AML-193 (cell line): ENCODE measurements at regions not wholly inside any gene's neighbourhood (a gene's known extent, or its start where the extent isn't known, plus 50 kb on each side); places are given as distances from the start of the nearest gene placed in this dataset.
"Not testable (repeated sequence)": the region's sequence is repeated elsewhere in the genome, so short reads cannot be mapped to it uniquely, and the experiment has no call there.

Experiments
- DNase-seq, 2 experiments: peaks; one replicate each; lab custom pipeline; 2025; lab: John Stamatoyannopoulos, UW

DNA sequence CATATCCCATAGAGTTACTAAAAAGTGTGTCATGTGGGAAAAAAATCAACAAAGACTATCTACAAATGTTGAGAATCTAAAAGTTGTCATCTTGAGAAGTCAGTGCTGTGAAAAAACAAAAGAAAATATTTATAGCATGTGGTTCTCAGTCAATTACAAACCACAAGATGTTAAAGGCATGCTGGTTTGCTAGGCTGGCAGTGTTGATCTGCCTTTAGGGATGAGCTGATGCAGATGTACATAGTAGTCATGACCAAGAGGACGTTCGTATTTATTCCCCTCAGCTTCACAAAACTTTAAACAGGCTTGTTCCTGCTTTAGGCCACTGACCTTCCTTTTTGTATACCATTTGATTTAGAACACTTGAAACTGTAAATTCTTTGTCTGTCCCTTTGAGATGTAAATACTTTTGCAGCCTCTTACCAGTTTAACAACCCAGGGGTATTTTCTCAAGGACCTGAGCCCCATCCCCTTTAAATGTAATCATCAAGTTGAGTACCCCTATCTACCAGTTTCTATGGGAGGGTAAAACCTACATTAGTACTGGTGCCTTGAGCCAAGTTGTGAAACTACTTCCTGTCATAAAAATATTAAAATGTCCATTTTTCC, 446.6 kb downstream of the KCNJ18 start:
- no peak for DNase-seq

DNA sequence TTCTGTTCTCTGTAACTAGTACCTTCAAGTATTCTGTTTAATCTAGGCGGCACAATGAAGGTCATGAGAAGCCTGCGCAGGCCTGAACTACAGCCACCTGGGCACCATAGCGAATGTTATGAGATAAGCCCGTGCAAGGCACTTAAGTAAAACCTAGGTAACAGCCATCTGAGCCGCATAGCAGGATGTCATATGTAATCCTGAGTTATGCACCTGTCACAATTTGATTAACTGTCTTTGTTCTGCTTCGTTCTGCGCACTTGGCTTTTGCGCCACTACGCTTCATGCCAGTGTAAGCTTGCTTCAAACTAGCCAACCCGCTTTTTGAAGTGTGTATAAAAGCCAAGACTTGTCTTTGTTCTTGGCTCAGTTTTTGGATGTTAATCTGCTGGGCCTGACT, 449.8 kb downstream of the KCNJ18 start:
- DNase-seq = no peak

DNA sequence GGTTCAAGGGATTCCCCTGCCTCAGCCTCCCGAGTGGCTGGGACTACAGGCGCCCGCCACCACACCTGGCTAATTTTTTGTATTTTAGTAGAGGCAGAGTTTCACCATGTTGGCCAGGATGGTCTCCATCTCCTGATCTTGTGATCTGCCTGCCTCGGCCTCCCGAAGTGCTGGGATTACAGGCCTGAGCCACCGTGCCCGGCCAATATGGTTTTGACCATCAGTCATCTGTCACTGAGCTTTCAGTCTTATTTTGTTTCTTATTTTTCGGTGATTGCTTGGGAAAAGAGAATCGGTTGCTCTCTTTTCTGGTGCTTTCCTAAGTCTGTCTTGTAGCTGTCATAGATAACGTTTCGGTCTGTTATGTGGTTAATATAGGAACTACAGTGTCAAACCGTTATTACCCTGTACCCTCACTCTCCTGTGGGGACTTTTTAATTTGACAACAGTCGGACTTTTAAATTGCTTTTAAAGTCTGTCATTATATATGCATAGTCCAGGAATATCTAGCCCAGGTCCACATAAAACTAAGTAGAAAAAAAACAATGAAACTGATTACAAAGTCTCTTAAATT, 453.4 kb downstream of the KCNJ18 start:
- DNase-seq = no peak

DNA sequence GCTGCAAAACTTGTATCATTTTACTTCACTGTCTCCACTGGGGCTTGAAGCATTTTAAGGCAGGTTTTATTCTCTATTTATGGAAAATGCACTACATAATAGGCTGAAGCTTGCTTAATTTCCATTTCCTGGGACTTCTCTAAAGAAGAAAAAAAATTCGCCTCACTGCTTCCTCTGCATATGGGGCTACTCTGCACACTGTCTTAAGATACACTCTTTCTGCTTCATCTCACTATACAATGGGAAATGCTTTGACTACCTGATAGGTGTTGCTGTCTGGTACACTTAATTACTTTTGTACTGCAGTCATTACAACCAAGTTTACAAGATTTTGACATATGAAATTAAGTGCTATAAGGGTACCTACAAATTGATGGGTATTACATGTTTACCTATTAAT, 466.0 kb downstream of the KCNJ18 start:
- DNase-seq = no peak

DNA sequence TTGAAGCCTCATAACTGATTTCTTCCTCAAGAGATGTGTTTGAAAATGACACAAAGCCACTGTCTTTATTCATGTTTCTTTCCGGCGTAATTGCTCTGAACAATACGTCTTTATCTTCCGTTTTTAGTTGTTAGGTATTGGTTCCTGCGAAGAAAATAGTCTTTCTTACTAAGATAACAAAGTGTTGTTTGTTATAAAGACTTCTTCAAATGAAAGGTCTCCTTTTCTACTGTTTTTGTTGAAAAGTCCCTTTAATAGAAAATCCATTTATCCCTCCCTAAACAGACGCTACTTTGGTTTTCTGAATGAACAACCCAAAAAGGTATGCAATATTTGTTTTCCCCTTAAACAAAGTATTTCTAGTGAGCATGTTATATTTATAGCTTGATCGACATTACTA, 469.1 kb downstream of the KCNJ18 start:
- DNase-seq = no peak

DNA sequence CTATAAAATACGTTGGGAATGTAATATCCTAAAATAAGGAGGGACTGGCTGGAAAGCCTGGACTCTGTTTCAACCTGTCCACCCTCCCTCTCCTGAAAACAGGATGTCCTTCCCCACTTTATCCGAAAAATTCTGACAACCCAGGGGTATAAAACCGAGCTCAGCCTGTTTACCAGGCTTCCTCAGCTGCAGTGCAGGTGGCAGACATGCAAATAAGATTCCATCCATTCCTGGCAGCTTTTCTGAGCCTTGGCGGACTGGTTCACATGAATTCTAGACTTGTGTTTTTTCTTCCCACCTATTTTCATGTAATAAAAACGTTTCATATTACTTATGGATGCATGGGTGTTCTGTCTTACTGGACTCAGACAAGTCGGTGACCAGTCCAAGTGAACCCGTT, 479.3 kb downstream of the KCNJ18 start:
- DNase-seq = no peak

DNA sequence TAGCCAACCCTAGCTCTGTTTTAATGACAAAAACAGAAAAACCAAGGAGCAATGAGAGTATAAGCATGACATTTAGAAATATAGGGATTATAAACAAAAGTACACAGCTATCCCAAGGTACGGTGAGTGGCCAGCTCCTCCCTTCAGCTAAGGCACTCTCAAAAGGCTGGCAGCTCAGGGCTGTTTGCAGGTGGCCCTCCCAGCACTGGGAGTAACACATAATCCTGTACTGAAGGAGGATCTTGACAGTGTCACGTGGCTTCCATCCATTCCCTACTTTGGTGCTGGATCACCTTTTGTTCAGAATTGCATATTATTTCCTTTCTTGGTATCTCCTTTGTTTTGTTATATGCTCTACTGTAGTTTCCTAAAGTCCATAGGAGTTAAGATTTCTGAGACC, 500.8 kb downstream of the KCNJ18 start:
- no peak for DNase-seq

DNA sequence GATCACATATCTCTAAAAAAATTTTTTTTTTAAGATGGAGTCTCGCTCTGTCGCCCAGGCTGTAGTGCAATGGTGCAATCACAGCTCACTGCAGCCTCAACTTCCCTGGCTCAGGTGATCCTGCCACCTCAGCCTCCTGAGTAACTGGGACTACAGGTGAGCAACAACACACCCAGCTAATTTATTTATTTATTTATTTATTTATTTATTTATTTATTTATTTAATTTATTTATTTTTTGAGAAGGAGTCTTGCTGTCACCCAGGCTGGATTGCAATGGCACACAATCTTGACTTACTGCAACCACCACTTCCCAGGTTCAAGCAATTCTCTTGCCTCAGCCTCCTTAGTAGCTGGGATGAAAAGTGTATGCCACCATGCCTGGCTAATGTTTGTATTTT, 507.9 kb downstream of the KCNJ18 start:
- not testable (repeated sequence) for DNase-seq

DNA sequence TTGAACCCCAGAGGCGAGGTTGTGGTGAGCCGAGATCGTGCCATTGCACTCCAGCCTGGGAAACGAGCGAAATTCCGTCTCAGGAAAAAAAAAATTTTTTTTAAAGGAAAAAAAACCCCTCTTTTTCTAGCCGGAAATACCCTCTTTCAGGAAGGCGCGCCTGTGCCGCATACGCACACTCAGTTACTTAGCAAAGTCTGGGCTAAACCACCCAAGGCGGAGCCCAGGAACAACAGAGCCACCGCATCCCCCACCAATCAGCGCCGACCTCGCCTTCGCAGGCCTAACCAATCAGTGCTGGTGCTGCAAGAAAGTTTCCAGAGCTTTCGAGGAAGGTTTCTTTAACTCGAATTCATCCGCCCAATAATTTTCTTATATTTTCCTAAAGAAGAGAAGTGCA, 510.4 kb downstream of the KCNJ18 start:
- DNase-seq = no peak

DNA sequence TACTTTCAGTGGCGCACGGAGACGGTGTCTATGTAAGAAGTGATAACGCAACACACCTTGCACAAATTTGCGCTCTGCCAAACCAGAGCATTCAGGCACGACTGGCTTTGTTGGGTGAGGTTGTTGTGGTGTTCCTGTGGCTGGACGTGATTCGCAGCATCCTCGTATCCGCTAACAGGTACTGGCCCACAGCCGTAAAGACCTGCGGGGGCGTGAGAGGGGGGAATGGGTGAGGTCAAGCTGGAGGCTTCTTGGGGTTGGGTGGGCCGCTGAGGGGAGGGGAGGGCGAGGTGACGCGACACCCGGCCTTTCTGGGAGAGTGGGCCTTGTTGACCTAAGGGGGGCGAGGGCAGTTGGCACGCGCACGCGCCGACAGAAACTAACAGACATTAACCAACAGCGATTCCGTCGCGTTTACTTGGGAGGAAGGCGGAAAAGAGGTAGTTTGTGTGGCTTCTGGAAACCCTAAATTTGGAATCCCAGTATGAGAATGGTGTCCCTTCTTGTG, 510.9 kb downstream of the KCNJ18 start:
- no peak for DNase-seq

DNA sequence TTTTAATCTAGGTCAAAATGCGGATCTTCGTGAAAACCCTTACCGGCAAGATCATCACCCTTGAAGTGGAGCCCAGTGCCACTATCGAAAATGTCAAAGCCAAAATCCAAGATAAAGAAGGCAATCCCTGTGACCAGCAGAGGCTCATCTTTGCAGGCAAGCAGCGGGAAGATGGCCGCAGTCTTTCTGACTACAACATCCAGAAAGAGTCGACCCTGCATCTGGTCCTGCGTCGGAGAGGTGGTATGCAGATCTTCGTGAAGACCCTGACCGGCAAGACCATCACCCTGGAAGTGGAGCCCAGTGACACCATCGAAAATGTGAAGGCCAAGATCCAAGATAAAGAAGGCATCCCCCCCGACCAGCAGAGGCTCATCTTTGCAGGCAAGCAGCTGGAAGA, 511.8 kb downstream of the KCNJ18 start:
- not testable (repeated sequence) for DNase-seq

DNA sequence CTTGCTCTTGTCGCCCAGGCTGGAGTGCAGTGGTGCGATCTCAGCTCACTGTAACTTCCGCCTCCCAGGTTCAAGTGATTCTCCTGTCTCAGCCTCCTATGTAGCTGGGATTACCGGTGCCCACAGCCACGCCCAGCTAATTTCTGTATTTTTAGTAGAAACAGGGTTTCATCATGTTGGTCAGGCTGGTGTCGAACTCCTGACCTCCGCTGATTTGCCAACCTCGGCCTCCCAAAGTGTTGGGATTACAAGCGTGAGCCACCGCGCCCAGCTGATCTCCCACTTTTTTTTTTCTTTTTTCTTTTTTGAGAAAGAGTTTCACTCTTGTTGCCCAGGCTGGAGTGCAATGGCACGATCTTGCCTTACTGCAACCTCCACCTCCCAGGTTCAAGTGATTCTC, 517.9 kb downstream of the KCNJ18 start:
- not testable (repeated sequence) for DNase-seq

DNA sequence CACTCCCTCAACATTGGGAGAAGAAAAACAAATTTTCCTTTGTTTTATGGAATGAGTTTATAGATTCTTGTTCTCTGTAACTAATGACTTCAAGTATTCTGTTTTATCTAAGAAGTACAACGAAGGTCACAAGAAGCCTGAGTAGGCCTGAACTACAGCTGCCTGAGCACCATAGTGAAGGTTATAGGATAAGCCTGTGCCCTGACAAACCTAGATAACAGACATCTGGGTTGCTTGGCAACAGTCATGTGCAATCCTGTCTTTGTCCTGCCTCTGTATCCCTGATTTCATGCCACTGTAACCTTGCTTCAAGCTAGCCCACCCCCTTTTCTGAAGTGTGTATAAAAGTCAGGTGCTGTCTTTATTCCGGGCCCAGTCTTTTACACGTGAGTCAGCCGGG, 520.8 kb downstream of the KCNJ18 start:
- not testable (repeated sequence) for DNase-seq

DNA sequence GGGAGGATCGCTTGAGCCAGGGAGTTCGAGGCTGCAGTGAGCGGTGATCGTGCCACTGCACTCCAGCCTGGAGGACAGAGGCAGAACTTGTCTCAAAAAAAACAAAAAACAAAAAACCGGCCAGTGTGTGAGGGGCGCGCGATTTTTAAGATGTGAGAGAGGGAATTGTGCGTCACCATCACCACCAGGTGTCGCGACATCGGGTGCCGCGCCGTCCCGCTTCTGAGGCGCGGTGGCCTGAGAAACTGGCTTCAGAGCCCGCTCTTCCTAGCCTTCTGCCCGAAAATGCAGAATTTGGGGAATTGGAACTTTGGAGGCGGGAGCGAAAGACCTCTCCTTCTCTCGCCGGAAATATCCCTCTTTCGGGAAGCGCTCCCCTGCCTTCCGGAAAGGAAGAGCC, 524.8 kb downstream of the KCNJ18 start:
- no peak for DNase-seq

DNA sequence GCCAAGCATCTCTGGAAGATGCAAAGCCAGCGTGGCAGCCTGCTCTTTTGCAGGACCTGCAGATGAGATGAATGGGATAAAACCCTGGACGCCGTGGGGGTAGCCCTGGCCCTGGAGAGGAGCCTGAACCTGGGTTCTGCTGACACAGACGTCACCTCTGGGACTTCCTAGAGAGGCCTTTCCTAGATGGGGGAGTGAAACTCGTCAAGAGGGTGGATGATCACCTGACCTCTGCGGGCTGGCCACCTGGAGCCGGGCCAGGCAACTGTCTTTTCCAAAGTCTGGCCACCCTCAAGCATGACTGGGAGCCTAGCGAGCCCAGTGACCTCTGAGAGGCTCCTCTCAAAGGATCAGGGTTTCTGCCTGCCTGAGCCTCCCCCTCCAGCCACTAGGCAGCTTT, 529.0 kb downstream of the KCNJ18 start:
- no peak for DNase-seq

DNA sequence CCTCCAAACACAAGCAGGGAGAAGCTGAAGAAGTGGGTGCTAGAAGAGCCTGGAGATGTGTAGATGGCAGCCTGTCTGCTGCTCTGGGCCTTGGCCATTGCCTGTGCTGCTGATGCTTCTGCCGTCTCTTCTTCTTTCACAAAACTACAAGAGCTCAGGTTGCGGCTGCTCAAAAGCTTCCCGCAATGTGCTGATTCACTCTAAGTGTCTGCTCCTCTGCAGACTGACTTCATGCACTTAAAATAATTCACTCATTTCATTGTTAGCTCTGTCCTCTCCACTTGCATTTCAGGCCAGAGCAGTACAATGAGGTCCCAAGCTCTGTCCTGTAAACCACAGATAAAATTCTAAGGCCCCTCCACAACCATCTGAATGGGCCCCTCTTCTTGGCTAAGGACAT, 534.2 kb downstream of the KCNJ18 start:
- DNase-seq = not testable (repeated sequence)

DNA sequence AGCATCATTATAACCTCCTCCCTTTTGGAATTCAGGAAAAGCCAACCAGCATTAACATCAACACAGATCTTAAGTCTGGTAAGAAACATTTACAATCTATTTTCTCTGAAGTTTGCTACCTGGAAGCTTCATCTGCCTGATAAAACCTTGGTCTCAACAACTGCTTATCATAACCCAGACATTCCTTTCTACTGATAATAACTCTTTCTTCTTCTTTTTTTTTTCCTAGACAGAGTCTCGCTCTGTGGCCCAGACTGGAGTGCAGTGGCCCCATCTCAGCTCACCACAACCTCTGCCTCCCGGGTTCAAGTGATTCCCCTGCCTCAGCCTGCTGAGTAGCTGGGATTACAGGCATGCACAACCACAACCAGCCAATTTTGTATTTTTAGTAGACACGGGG, 534.6 kb downstream of the KCNJ18 start:
- not testable (repeated sequence) for DNase-seq

DNA sequence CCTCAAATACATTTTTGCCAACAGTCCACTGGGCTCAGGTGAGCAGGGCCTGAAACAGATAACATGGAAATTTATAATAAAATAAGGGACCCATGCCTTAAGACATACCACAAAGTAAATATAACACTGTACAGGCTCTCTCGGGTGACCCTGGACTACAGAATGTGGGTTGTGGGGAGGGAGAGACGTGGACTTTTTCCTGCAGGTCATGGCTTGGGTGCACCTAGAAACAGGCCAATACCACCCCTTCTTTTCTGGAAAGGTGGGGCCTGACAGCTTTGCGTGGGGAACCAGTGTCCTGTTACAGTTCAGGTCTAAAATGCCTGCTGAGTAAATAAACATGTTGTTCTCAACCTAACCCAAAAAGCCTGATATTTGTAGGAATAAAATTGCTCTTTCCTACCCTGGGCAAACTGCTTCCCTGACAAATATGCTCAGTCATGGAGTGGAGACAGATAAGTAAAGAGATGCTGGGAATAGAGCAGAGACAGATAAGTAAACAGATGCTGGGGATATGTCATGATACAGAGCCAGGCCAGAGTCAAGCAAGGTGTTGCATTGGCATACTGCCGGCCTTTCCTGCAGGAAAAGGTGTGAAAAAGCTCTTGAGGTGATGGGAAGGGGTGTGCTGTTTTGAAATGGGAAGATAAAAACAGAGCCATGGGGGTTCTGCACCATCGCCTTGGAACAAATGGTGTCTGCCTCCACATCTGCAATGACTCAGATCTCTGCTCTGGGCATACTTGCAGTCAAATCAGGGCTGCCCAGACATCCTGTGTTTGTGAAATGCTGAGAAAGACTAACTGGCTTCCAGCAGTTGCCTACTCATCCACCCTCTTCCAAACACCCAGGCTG, 535.6 kb downstream of the KCNJ18 start:
- DNase-seq = not testable (repeated sequence)

DNA sequence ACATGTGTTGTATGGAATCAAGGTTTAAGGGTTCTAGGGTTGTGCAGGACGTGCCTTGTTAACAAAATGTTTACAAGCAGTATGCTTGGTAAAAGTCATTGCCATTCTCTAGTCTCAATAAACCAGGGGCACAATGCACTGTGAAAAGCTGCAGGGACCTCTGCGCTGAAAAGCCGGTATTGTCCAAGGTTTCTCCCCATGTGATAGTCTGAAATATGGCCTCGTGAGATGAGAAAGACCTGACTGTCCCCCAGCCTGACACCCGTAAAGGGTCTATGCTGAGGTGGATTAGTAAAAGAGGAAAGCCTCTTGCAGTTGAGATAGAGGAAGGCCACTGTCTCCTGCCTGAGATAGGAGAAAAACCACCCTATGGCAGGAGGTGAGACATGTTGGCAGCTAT, 537.5 kb downstream of the KCNJ18 start:
- DNase-seq = not testable (repeated sequence)

DNA sequence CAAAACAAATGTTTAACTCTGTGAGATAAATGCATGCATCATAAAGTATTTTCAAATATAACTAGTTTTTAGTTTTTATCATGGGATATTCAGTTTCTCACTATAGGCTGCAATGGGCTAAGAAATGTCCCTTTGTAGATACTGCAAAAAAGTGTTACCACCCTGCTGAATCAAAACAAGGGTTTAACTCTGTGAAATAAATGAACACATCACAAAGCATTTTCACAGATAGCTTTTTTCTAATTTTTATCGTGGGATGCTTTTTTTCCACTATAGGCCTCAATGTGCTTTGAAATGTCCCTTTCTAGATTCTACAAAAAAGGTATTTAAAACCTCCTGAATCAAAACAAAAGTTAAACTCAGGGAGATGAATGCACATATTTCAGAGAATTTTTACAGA, 541.1 kb downstream of the KCNJ18 start:
- DNase-seq = no peak

DNA sequence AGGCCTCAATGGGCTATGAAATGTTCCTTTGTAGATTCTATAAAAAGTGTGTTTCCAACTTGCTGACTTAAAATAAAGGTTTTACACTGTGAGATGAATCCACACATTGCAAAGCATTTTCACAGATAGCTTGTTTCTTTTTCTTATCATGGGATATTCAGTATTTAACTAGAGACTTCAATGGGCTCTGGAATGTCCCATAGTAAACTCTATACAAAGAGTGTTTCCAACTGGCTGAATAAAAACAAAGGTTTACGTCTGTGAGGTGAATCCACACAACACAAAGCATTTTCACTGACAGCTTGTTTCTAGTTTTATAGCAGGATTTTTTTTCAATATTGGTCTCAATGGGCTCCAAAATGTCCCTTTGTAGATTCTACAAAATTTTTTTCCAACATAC, 550.1 kb downstream of the KCNJ18 start:
- no peak for DNase-seq

DNA sequence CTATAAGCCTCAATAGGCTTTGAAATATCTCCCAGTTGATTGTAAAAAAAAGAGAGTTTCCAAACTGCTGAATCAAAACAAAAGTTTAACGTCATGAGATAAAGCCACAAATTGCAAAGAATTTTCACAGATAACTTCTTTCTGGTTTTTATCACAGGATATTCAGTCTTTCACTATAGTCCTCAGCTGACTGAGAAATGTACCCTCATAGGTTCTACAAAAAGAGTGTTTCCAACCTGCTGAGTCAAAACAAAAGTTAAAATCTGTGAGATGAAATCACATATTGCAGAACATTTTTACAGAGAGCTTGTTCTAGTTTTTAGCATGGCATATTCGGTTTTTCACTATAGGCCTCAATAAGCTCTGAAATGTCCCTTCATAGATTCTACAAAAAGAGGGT, 559.2 kb downstream of the KCNJ18 start:
- no peak for DNase-seq

DNA sequence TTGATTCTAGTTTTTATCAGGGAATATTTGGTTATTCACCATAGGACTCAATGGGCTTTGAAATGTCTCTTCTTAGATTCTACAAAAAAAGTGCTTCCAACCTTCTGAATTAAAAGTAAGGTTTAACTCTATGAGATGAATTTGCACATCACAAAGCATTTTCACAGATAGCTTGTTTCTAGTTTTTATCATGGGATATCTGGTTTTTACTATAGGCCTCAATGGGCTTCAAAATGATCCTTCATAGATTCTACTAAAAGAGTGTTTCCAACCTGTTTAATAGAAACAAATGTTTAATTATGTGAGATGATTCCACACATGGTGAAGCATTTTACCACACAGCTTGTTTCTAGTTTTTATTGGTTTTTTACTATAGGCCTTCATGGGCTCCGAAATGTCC, 560.7 kb downstream of the KCNJ18 start:
- no peak for DNase-seq
